GM21423 (cell line): ENCODE measurements at regions not wholly inside any gene's neighbourhood (a gene's known extent, or its start where the extent isn't known, plus 50 kb on each side); places are given as distances from the start of the nearest gene placed in this dataset.
"Not testable (repeated sequence)": the region's sequence is repeated elsewhere in the genome, so short reads cannot be mapped to it uniquely, and the experiment has no call there.

Experiments used
- ATAC-seq: cut with Tn5 transposase; IDR thresholded peaks from one replicate; pipeline ENCODE4 v1.9.1; 2021; ENCODE audit warnings: mild to moderate bottlenecking, moderate library complexity; ENCODE audit not compliant: unreplicated experiment

- ATAC-seq = no peak
These were observed 71.0 kb downstream of the COQ2 start for GRCh38 chr4:83213640-83214039.

GRCh38 chr4:83212041-83212851 is 72.4 kb downstream of the COQ2 start:
- ATAC-seq = peak; percentile 90

- ATAC-seq = no peak
These were observed 75.2 kb downstream of the COQ2 start for GRCh38 chr4:83209419-83209818.

- ATAC-seq = no peak
These were observed 75.9 kb downstream of the COQ2 start for GRCh38 chr4:83208371-83209365.

- no peak for ATAC-seq
These were observed 77.0 kb downstream of the COQ2 start for GRCh38 chr4:83207497-83208101.

GRCh38 chr4:83205760-83206159 is 78.8 kb downstream of the COQ2 start:
- no peak for ATAC-seq

- ATAC-seq = no peak
These were observed 79.9 kb downstream of the COQ2 start for GRCh38 chr4:83204731-83205130.

GRCh38 chr4:83201761-83202160 is 82.8 kb downstream of the COQ2 start:
- ATAC-seq = no peak

GRCh38 chr4:83197555-83198235 is 83.2 kb upstream of the PLAC8 start:
- ATAC-seq = no peak

GRCh38 chr4:83196921-83197320 is 82.4 kb upstream of the PLAC8 start:
- ATAC-seq = no peak

GRCh38 chr4:83195269-83195668 is 80.7 kb upstream of the PLAC8 start:
- ATAC-seq = no peak

- ATAC-seq = not testable (repeated sequence)
These were observed 80.1 kb upstream of the PLAC8 start for GRCh38 chr4:83194588-83194987.

- ATAC-seq = no peak
These were observed 78.1 kb upstream of the PLAC8 start for GRCh38 chr4:83192634-83193033.

GRCh38 chr4:83191026-83191425 is 76.5 kb upstream of the PLAC8 start:
- no peak for ATAC-seq

- ATAC-seq = no peak
These were observed 75.2 kb upstream of the PLAC8 start for GRCh38 chr4:83189631-83190136.

GRCh38 chr4:83180431-83180968 is 66.0 kb upstream of the PLAC8 start:
- peak; percentile 50 for ATAC-seq

- no peak for ATAC-seq
These were observed 64.7 kb upstream of the PLAC8 start for GRCh38 chr4:83179205-83179604.

GRCh38 chr4:83178029-83178428 is 63.5 kb upstream of the PLAC8 start:
- peak; percentile 31 for ATAC-seq

GRCh38 chr4:83177182-83177581 is 62.7 kb upstream of the PLAC8 start:
- ATAC-seq = no peak

- ATAC-seq = peak; percentile 55
These were observed 60.4 kb upstream of the PLAC8 start for GRCh38 chr4:83174844-83175414.
